ENCODE measurements at regions not wholly inside any gene's neighbourhood (a gene's known extent, or its start where the extent isn't known, plus 50 kb on each side); places are given as distances from the start of the nearest gene placed in this dataset.

DNA sequence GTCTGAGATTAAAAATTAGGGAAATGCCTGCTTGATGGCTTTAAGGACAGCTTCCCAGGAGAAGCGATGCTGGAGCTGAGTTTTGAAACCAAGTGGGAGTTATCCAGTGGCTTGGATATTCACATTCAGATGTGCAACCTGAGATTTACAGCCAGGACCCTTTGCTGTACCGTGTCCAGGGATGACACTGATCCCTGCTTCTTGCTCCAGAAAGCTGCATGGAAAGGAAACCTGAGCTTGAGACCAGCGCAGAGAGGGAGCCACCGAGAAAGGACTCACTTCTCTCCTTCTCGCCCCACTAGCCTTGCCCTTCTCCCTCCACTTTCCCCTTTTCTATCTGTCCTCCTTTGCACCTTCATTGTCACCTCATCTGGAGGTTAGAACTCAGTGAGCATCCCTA, 254.5 kb upstream of the PPARGC1A start:
- no peak for DNase-seq

DNA sequence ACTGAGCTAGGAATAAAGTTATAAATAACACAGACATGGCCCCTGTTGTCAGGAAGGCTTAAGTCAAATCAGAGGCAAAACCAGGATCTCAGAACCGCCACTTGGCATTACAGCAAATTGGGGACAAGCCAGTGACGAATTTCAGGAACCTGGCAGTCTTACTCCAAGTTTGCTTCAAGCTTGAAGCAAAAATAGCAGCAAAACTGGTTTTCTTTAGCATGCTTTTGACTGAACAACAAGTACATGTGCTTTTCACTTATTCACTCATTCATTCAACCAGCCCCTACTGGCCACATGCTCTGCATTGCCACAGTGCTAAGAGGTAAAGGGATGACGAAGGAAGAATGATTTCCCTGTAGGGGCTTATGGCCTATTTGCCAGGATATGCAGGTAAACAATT, 253.9 kb upstream of the PPARGC1A start:
- DNase-seq: no peak

DNA sequence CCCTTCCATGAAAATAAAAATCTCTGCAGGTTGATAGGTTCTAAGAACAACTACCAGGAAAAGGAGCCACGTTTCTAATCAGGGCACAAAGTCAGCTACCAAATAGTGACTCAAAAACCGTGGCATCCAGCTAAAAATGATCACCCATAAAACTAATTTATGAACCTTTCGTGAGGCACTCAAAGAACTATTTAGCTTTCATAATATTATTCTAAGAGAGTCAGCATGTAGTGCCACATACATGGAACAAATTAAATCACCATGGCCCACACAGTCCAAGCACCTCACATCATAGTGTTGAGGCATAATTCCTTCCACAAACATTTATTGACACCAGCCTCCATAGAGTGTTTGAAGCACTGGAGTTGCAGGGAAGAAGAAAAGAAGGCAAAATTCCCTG, 252.0 kb upstream of the PPARGC1A start:
- no peak for DNase-seq

DNA sequence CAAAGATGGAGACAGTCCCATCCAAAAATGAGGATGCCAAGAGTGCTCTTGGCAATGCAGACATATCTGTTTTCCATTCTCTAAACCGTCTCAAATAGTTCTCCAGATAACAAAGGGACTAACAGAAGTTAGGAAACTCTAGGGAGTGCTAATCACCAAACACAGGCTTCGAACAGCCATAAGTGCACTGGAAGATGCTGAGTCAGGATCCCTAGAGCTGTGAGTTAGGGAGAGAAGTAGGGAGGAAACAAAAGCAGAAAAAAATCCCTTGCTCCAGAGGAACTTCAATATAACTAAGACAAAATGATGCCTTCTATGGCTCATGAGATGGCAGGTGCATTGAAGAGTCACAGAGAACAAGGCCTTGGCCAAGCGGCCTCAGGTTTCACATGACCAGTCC, 251.0 kb upstream of the PPARGC1A start:
- DNase-seq: no peak

DNA sequence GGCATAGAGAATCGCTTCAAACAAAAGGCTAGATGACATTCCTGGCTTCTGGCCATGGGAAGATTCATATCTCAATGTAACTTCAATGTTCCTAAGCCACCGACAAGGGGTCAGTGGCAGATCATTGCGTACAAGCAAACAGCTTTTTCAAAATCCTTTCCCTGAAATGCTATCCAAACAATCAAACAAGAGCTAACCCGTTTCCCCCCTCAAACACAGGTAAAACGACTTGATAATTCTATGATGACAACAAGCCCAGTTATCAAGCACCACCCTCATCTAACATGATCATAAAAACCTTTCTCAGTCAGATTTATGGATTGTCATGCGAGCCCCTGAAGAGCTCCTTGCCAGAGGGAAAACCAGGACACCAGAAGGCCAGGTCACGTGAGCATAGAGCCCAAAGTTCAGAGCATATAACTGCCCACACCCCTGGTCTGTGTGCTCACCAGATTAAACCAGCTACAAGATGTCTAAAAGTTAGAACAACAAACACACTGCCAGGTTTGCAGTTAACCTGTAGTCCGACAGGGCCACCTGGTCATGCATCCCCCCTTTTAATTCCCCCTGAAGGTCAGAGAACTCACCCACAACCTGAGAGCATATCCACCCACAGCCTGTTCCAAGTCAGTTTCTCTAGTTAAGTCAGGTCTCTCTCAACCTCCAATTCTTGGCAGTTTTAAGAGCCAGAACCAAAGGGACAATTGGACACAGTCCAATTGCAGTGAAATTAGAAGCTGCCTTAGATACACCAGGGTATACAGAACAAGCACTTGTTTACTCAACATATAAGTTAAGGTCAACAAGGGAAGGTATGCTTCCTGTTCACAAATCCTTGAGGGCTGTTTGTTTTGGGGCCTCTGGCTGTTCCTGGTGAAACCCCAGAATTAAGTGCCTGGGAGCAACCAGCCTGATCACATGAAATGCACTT, 248.1 kb upstream of the PPARGC1A start:
- DNase-seq: no peak

DNA sequence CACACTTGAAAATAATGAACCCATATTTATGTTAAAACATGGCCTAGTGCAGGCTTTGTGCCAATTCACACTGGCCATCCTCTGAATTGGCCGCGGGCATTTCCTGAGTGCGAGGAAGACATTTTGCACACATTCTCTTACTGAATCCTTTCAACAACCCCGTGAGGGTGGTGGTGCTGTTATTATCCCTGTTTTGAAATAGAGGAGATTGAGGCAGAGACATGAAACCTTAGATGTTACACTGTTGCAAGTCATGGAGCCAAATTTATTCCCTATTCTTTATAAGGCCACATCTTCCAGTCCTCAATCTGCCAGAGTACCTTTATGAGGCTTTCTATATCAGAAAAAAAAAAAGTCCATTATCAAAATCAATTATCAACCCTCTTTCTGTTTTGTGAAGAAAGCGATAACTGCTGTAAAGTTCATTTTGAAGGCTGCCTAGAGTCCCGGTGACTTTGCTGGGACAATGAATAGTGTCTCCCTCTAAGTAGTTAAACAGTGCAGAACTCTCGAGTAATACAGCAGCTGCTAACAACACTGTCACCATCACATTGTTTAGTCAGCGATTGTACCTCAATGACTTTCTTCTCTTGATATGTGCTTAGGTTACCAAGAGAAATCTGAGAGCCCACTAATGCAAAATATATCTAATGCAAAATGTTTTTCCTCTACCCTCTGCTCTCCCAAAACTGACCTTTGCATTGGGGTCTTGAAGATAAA, 242.3 kb upstream of the PPARGC1A start:
- no peak for DNase-seq

DNA sequence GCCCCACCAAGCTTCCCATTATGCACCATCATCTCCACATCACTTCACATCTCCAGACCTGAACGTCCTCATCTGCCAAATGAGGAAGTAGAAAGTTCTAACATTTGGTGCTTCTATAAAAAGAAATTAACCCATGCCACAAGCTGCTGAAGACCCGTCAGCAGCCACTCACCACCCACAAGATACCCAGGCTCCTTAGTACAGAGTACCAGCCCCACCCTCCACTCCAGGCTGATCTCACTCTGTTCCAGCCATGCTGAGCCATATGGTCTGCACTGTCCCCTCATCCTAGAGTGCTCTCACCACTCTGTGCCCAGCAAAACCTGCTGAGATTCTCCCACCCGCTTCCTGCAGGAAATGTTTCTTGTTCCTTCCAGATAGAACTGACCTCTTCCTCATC, 240.8 kb upstream of the PPARGC1A start:
- DNase-seq: no peak

DNA sequence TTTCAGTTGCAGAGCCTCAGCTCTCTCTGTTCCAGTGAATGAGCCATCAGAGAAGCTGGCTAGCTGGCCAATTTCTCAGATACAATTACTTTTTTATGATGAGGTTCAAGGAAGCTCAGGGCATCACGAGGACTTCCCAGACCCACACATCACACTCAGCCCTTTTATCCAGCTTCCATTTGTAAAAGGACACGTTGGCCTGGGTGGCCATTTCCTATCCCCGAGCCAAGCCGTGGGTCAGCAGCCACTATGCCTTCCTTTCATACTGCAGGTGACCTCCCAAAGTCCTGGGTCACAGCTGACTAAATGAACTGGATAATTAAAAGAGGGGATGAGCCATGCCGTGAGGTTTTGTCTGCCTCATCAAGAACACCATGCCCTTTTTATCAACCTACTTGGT, 236.9 kb upstream of the PPARGC1A start:
- DNase-seq: no peak

DNA sequence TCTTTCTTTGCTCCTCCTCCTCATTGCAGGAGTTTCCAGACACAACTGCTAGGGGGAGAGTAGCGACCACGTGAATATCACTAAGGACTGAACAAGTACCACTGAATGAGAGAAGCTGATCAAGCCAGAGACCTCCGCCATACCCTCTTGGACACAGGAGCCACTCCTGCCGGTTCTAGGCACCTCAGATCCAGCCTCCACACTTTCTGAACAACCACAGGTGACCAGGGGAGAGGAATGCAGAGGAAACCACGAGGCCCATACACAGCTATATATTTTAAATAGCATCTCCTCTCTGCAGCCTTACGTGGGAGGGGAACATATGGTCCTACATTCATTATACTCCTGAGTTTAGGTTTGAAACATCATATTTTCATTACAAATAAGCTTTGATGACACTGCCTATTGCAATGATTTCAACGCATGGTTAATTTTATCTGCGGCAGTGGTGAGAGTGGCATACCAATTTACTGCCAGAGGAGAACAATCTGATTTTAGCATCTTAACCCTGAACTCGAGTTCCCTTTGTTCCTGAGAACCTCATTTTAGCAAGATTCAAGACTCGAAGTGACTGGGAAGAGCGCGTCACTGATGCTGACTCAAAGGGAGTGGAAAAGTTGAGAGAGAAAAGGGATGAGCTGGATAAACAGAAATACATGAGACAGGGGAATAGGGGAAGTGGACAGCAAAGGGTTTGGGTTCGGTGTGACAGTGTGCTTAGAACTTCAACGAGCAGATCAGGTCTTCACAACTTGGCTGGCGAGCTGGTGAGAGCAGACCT, 231.7 kb upstream of the PPARGC1A start:
- DNase-seq: no peak

DNA sequence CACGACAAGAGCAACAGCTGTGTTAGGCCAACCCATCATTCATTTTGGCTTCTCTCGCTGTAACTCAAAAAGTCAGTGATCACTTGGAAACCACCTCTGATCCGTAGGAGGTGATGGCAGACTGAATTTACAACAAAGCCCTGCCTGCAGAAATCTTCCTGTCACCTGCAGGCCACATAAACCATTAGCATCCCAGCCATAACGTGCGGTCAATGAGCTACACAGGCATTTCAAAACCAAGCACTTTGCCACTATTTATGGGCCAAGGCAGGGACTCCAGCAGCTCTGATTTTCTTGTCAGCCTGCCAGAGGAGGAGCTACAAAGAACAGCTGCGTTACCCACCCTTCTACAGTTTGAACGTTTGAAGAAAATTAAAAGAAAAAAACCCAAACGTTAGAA, 228.1 kb upstream of the PPARGC1A start:
- no peak for DNase-seq

DNA sequence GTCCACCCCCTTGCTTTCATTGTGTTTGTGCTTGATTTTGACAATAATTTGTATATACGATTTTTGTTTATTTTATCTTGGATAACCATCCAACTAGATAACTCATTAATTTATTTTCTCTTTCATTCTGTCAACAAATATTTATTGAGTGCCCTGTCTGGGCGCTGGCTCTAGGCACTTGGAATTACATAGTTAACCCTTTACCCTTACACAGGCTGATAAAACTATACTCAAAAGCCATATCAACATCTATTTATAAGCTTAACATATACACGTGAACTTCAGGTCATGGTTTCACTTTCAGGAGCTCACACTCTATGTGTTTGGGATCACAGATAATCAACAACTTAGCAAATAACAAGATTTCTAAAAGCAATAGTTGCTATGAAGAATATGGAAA, 226.3 kb upstream of the PPARGC1A start:
- DNase-seq: no peak

DNA sequence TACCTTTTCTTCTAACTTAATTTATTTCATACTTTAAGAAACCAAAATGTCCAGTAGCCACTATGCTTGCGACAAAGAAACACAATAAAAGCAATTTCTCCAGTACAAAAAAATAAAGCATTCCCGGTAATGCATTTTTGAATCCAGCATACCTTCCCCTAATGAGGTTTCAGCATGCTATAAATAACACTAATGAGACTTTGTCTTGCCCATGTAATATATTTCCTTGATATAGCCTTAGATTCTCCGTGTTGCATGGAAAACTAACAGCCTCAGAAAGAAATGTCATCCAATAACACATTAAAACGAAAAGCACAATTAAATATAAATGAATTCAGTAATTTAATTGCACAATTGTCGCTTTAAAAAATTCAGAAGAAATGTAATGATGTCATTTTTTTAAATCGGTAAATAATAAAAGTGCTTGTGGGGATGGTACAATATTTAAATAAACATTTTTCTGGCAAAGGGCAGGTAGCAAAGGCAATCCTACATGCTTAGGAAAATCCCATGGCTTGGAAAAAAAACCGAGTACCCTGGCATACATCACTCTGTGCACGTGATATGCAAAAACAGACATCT, 225.2 kb upstream of the PPARGC1A start:
- DNase-seq: no peak

DNA sequence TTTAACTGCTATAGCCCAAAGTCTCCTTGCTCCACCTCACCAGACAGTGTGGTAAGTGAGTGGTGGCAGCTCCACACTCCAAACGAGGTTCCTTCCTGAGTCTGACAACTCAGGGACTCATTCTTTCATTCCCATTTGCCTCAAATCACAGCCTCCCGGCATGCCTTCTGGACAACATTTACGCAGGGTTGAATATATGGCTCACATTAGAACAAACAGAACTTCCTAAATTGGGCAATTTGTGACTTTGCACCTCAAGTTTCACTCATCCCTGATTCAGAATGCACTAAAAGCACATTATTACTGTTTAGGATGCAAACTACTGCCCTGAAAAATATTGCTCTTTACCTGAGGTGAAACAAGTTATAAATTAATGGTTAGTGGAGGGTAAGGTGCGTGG, 224.6 kb upstream of the PPARGC1A start:
- DNase-seq: no peak

DNA sequence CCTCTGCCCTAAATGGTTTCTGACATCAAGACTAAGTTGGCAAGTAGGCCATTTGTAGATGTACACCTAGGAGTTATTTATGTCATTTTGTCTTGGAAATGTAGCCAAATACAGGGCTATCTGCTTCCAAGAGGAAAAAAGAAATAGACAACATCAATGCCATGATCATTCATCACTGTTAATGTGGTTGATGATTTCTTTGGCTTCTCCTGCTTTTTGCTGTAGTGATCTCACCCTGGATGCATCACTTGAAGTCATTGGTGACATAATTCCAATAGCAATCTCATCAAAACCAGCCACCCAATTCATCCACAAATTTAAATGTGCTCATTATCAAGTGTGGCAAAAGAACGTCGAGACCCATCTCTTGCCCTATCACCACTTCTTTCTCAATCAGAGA, 222.6 kb upstream of the PPARGC1A start:
- DNase-seq: no peak

DNA sequence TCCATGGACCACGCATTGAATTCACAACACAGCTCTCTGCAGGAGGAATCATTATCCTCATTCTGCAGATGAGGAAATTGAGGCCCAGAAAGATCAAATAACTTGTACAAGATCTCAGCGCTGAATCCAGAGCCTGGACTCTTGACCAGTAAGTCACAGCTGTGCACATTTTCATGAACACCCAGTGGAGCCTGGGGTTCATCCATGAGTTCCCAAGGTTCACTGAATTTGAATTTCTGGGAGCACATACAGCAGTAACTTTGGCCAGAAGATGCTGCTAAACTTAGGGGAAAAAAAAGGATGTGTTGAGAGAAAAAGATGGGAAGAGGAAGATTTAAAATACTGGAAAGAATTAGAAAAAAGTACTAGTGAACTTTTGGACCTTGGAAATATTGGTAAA, 218.7 kb upstream of the PPARGC1A start:
- DNase-seq: no peak

DNA sequence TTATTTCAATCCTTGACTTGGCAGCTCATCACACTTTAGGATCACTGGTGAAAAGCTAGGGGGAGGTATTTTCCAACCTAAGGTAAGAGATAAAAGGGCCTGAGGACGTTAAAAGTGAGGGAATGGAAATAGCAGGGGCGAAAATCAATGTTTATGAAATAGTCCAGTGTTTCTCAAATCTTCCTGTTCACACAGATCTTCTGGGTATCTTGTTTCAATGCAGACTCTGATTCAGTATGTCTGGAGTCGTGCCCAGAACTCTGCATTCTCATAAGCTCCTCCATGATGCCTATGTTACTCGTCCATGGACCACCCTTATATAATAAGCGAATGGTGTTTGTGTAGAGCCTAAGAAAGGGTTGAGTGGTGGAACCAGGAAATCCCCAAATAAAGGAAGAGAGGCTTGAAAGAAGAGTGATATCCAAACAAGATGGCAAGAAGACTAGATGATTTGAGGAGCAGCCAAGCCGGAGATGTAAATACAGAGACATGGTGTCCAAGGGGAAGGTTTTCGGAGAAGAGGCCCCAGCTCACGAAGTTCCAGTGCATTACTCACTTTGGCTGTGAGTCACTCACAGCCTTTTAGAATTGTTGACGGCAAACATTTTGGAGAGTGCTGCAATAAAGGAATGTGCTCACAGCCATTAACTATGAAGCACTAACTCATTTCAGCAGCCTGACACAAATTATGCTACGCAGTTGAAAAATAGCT, 215.6 kb upstream of the PPARGC1A start:
- DNase-seq: no peak

DNA sequence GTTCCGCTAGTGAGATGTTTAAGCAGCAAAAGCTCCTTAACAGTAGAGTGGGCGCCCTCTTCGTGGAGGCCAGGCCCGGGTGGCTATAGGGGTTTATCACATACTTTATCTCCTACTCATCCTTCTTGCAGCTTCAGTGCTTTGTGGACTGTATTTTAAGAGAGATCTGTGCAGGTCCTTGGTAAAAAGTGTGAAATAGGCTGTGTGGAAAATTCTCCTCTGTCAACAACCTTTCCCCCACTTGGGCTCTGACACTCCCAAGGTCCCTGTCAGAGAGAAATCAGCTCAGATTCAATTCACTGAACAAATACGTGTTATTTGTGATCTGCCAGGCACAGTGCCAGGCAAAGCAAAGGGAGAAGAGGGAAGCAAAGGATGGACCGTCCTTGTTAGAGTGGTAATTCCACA, 214.3 kb upstream of the PPARGC1A start:
- no peak for DNase-seq

DNA sequence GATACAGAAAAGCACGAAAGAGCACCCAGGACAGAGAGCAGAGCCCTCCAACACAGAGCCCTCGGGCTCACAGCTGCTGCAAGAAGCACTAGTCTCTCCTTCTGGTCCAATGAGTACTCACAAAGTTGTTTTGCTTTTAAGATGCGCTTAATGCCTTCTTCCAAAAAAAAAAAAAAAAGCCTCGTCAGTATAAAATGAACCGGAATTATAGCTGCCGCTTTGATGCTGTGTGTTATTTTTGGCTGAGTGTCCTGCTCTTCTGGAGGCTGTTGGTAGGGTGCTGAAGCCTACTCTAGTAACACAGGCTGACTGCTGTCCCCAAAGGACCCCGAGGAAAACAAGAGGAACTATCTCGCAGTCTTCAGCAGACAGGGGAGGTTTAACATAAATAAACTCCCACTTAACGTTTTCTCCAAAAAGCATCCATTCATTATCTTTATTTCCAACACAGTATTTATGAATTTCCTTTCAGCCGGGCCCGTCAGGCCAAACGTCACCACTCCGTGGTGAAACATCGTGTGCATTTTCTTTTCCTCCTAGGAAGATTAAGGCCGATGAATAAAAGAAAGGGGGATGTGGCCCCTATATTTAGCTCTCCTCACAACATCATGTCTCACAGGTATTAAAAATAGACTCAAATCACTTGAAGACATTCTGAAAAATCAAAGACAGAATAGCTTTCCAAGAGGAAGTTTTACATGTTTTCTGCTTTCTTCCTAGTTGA, 213.7 kb upstream of the PPARGC1A start:
- no peak for DNase-seq

DNA sequence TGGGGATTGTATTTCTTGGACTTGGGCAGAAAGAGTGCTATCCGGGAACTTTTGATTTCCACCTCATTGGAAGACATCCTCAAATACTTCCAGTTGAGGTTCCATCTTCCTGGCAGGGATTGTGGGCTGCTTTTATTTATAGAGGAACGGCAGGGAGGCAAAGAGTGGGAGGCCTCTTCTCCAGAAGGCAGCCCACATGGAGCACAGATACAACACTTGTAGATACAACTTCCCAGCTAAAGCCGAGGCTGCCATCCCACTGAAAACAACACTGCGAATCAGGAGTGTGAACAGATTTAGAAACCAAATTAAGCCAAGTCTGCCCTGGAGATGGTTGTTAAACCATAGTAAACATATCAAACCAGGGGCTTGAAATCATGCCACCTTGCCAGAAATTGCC, 212.8 kb upstream of the PPARGC1A start:
- DNase-seq: no peak

DNA sequence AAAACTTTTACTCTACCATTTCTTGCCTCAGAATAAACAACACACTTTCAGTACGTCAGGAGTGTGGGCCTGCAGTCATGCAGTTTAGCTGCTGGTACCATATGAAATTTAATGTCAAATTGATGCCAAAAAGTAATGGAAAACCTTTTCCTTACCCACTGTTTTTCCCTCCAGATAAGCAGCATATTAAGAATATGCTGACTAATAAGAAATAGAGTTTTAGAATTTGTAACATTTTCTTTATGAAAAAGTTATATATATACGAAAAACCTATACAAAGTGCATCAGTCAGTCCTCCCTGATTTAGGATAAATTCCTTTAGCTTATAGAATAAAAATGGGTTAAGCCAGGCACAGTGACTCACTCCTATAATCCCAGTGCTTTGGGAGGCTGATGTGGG, 206.8 kb upstream of the PPARGC1A start:
- DNase-seq: no peak

DNA sequence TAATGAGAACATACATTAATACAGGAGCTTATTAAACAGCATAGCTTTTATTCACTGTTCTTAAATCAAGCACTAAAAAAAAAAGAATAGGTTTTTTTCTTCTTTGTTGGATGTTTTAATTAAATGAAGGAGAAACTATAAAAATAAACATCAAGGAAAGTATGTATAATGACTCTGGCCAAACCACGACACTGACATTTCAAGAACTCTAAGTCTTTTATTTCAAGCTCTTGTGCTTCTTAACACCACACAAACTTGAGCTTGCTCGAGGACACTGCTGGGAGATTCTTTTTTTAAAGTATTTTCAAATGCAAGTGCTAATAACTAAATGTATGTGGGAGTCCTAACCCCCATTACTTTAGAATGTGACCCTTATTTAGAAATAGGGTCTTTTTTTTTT, 204.9 kb upstream of the PPARGC1A start:
- no peak for DNase-seq

DNA sequence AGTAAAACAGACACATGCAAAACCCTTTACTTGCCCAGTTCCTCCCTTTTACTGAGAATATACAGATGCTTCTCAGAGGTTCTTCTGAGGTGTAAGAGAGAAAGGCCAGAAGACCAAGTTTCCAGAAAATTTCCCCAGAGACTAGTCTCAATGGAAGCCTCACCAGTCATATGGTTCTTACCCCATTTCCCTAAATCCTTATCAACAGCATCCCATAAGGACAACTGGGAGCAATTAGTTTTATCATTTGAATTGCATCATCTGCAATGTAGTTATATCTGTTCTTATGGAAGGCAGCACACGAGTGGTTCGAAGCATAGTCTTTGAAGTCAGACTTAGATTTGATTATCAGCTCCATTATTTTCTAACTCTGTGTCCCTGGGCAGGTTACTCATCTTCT, 203.6 kb upstream of the PPARGC1A start:
- DNase-seq: no peak

Measured in RPMI8226 (cell line).